GM18520 (cell line): ENCODE measurements at regions not wholly inside any gene's neighbourhood (a gene's known extent, or its start where the extent isn't known, plus 50 kb on each side); places are given as distances from the start of the nearest gene placed in this dataset.

Experiments used
- ATAC-seq: cut with Tn5 transposase; IDR thresholded peaks from one replicate; pipeline ENCODE4 v1.9.1; 2021; ENCODE audit not compliant: unreplicated experiment

- ATAC-seq: no peak
Observed at GRCh38 chr7:131097662-131098376, 229.9 kb upstream of the MKLN1 start.

GRCh38 chr7:131098527-131098926 is 229.1 kb upstream of the MKLN1 start:
- no peak for ATAC-seq

GRCh38 chr7:131100357-131101054 is 227.2 kb upstream of the MKLN1 start:
- no peak for ATAC-seq

GRCh38 chr7:131103997-131104396 is 223.7 kb upstream of the MKLN1 start:
- ATAC-seq: no peak

- no peak for ATAC-seq
Observed at GRCh38 chr7:131104596-131105293, 222.9 kb upstream of the MKLN1 start.

GRCh38 chr7:131105294-131105798 is 222.3 kb upstream of the MKLN1 start:
- ATAC-seq: no peak

- ATAC-seq: peak; percentile 31
Observed at GRCh38 chr7:131105799-131106680, 221.6 kb upstream of the MKLN1 start.

- no peak for ATAC-seq
Observed at GRCh38 chr7:131106681-131107336, 220.9 kb upstream of the MKLN1 start.

- ATAC-seq: peak; percentile 34
Observed at GRCh38 chr7:131107337-131108211, 220.1 kb upstream of the MKLN1 start.

GRCh38 chr7:131108212-131108940 is 219.3 kb upstream of the MKLN1 start:
- peak; percentile 17 for ATAC-seq

- no peak for ATAC-seq
Observed at GRCh38 chr7:131109011-131109758, 218.5 kb upstream of the MKLN1 start.

- no peak for ATAC-seq
Observed at GRCh38 chr7:131109759-131110296, 217.8 kb upstream of the MKLN1 start.

GRCh38 chr7:131110297-131111080 is 217.2 kb upstream of the MKLN1 start:
- ATAC-seq: no peak

GRCh38 chr7:131111081-131111576 is 216.5 kb upstream of the MKLN1 start:
- no peak for ATAC-seq

GRCh38 chr7:131111792-131112191 is 215.9 kb upstream of the MKLN1 start:
- ATAC-seq: no peak

GRCh38 chr7:131112431-131112830 is 215.2 kb upstream of the MKLN1 start:
- ATAC-seq: no peak

- no peak for ATAC-seq
Observed at GRCh38 chr7:131115340-131115739, 212.3 kb upstream of the MKLN1 start.
